M059J (cell line): ENCODE measurements at regions not wholly inside any gene's neighbourhood (a gene's known extent, or its start where the extent isn't known, plus 50 kb on each side); places are given as distances from the start of the nearest gene placed in this dataset.
A peak's percentile ranks its signal among the peaks of the same experiment; 100 is the strongest.

Source experiments
- DNase-seq: peaks from one replicate; pipeline ENCODE4 v3.0.0-alpha.2; 2012; ENCODE audit warnings: low read depth

GRCh38 chr15:91556926-91557325, 296.6 kb upstream of the SLCO3A1 start:
- no peak for DNase-seq

DNA sequence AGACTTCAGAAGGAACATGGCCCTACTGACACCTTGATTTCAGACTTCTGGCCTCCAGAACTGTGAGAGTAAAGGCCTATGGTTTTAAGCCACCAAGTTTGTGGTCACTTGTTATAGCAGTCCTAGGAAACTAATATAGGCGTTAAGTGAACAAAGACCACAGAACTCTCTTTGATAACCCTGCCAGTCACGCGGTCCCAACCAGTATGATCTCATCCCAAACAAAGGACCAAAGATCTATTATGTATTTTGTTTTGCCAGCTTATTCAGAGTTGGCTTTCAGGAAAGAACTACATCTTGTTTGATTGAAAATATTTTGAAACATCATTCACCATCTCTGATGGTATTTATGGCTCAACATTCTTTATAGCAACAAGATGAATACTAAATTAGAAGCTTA, 294.4 kb upstream of the SLCO3A1 start:
- no peak for DNase-seq

GRCh38 chr15:91561371-91562100, 292.0 kb upstream of the SLCO3A1 start:
- DNase-seq: peak; percentile 91

- no peak for DNase-seq
Measured at GRCh38 chr15:91562698-91563097, 290.8 kb upstream of the SLCO3A1 start.

- no peak for DNase-seq
Measured at GRCh38 chr15:91564631-91565030, 288.9 kb upstream of the SLCO3A1 start.

DNA sequence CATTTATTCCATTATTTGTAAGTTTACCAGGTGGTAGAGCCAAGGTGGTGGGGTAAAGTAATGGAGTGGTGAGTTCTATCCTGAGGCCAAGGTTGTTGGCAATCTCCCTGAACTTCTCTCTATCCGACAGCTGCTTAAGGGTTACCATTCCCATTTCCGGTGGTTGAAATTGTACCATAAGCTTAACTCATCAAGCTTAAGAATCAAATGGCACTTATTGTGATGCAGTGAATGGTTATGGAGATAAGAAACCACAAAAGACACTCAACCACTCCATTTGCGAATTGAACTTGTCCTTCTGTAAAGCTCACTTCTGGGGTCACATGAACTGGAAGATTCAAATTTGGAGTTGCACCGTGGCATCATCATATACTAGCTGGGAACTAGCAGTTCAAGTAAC, 287.4 kb upstream of the SLCO3A1 start:
- peak; percentile 17 for DNase-seq

GRCh38 chr15:91568036-91568435, 285.5 kb upstream of the SLCO3A1 start:
- DNase-seq: no peak

- DNase-seq: peak; percentile 95
Measured at GRCh38 chr15:91572110-91572509, 281.4 kb upstream of the SLCO3A1 start.

- no peak for DNase-seq
Measured at GRCh38 chr15:91576096-91576495, 277.4 kb upstream of the SLCO3A1 start.

- DNase-seq: no peak
Measured at GRCh38 chr15:91578511-91578910, 275.0 kb upstream of the SLCO3A1 start.

GRCh38 chr15:91584895-91585294, 268.6 kb upstream of the SLCO3A1 start:
- no peak for DNase-seq

- no peak for DNase-seq
Measured at GRCh38 chr15:91586560-91586959, 266.9 kb upstream of the SLCO3A1 start.

DNA sequence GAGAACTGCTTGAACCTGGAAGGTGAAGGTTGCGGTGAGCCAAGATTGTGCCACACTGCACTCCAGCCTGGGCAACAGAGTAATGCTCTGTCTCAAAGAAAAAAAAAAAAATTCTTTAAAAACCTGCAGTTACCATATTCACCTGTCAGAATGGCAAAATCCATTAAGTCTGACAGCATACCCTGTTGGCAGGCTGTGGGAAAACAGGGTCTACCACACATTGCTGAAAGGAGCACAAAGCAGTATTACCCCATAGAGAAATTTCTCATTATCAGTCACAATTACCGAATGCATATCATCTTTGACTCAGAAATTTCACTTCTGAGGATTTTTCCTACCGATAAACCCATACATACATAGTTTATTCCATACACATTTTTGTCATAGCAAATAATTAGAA, 264.1 kb upstream of the SLCO3A1 start:
- DNase-seq: no peak

DNA sequence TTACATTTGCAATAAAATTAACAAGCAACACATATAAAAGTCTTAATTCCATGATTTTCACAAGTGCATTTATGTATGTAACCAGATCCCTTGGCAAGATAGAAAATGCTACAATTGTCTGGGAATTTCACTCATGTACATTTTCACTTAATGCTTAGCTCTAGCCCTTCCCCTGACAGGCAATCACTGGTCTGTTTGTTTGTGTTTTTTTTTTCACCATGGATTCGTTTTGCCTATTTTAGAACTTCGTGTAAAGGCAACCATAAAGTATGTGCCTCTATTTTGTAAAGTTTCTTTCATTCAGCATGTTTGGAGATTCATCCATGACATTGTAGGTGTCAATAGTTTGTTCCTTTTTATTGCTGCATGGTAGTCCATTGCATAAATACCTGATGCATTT, 260.9 kb upstream of the SLCO3A1 start:
- peak; percentile 51 for DNase-seq

GRCh38 chr15:91593067-91593466, 260.4 kb upstream of the SLCO3A1 start:
- peak; percentile 80 for DNase-seq

- DNase-seq: no peak
Measured at GRCh38 chr15:91593653-91594052, 259.9 kb upstream of the SLCO3A1 start.

DNA sequence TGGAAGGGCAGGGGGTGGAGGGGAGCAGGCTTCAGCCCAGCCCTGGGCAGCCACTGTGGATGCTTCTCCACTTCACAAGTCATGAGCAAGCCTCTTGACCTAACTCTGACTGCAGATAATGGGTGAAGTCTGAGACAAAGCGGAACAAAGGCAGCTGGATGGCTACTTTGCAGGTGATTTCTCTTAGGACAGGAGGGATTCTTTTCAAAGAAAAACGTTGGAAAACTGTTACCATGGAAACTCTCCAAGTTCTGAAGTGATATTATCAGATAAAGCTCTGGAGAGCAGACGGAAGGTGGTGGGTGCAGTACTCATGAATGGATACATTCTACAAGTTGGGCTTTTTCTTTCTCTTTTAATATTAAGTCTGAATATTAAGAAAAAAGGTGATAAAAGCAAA, 254.2 kb upstream of the SLCO3A1 start:
- DNase-seq: no peak

DNA sequence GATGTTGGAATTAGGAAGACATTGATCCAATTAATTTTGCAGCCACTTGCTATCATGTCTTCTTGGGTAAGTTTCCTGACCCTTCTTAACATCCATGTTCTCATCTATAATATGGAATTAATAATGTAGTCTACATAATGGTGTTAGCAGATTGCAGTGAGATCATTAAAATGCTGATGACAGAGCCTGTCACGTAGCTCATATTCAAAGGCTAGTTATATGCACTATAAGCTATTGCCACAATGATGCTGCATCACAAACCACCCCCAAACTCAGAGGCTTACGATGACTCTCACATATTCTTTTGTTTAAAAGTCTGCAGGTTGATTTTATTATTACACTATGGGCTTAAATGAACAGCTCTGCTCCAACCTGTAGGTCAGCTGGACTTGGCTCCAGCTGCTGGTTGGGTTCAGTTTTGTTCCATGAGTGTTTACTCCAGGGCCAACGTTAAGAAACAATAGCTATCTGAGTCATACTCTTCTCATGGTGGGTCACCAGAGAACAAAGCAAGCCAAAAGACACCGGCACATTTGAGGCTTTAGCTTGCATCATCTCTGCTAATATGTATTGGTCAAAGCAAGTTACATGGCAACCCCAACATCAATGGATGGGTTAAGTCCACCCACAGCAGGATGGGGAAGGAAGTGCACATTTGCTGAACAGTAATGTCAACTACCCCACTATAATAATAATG, 250.0 kb upstream of the SLCO3A1 start:
- peak; percentile 43 for DNase-seq

DNA sequence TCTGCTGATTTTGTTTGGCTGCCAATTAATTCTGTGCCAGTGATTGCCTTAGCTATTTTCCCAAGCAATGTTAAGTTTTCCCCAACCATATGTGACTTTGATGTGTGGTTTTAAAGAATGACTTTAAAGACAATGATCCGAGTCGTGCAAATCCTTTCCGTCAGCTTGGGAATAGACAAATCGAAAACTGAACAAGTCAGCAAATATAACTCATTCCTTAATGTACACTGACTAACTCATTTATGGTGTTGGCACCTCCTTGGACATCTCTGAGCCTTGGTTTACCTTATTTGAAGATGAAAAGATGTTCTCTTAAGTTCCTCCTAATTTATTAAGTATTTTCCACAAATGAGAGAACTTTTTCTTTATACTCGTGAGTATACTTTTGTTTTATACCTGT, 249.4 kb upstream of the SLCO3A1 start:
- DNase-seq: no peak

GRCh38 chr15:91605576-91605975, 247.9 kb upstream of the SLCO3A1 start:
- no peak for DNase-seq

DNA sequence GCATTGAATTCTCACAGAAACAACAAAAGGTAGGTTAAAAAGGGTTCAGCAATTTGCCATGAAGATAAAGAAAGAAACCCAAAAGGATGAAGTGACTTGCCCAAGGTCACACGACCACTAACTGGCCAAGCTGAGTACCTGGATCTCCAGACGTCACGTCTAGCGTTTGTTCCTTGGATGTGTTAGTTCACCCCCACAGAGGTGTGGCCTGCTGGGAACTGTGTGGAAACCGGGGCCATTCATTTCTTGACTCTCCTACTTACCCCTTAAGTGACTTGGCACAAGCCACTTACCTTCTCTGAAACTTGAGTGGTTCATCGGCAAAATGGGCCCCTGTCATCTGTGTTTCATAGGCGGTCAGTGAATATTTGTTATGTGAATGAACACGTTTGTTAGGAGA, 244.3 kb upstream of the SLCO3A1 start:
- no peak for DNase-seq

DNA sequence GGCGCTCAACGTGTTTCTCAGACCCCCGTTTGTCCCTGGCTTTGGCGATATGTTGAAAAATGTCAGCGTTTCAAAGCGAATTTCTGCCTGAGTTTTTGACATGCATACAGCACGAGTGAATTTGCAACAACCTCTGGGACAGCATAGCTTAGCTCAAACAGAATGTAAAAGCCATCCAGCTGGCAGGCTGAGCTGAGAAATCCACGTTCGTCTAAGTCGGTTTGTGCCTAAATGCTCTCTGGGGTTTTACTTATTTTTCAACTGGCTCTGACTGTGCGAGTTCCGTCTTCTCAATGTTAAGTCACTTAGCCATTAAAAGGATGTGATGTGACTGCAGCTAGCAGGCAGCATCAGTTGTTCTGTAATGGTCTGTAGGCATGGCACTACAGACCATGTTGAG, 243.5 kb upstream of the SLCO3A1 start:
- no peak for DNase-seq

DNA sequence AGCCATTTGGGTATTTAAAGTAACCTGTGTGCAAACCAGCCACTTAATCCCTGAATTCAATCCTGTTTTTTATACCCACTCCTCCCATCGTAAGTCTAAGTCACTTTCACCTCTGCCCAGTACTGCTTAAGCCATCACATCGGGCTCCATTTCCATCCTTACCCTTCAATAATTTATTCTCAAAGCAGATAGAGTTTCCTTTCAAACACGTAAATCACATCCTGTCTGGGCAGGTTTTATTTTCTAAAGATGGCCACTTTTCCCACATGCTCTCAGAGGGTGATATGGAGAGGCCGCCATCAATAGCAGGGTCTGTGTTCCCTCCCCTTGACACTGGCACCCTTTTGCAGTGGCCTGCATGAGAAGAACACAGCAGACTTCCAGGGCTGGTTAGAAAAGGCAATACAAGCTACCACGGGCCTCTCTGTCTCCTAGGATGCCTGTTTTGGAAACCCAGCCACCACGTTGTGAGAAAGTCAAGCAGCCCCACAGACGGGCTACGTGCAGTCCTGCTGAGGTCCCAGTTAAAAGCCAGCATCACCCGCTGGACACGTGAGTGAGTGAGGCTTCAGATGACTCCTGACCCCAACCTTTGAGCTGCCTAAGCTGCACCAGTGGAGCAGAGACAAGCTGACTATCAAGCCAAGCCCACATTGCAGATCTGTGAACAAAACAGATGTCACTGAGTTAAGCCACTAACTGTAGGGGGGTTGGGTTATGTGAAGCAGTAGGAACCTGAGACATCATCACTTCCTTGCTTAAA, 241.8 kb upstream of the SLCO3A1 start:
- DNase-seq: no peak
